ENCODE measurements at regions not wholly inside any gene's neighbourhood (a gene's known extent, or its start where the extent isn't known, plus 50 kb on each side); places are given as distances from the start of the nearest gene placed in this dataset.
"Not testable (repeated sequence)": the region's sequence is repeated elsewhere in the genome, so short reads cannot be mapped to it uniquely, and the experiment has no call there.

GRCh38 chr2:176951218-176951617 is 261.4 kb upstream of the HNRNPA3 start:
- not testable (repeated sequence) for DNase-seq

- DNase-seq = no peak
Measured at GRCh38 chr2:176956791-176957190, 255.8 kb upstream of the HNRNPA3 start.

GRCh38 chr2:176959614-176960013 is 253.0 kb upstream of the HNRNPA3 start:
- DNase-seq = no peak

DNA sequence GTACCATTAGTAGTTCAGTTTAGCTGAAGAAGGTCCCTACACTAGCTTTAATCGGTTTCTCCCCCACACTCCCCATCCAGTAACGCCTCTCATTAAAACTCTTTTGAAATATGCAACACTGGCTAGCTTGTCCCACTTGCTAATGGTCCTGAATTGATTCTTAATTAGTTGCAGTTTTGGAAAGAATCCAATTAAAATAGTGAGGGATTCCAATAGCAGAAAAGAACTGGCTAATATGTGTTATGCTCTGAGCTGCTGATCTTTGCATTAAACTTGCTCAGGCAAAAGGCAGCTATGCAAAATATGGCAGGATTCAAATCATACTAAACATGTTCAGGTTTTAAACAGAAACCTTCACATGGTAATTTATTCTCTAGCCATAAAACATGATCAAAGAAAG is 252.5 kb upstream of the HNRNPA3 start:
- no peak for DNase-seq

DNA sequence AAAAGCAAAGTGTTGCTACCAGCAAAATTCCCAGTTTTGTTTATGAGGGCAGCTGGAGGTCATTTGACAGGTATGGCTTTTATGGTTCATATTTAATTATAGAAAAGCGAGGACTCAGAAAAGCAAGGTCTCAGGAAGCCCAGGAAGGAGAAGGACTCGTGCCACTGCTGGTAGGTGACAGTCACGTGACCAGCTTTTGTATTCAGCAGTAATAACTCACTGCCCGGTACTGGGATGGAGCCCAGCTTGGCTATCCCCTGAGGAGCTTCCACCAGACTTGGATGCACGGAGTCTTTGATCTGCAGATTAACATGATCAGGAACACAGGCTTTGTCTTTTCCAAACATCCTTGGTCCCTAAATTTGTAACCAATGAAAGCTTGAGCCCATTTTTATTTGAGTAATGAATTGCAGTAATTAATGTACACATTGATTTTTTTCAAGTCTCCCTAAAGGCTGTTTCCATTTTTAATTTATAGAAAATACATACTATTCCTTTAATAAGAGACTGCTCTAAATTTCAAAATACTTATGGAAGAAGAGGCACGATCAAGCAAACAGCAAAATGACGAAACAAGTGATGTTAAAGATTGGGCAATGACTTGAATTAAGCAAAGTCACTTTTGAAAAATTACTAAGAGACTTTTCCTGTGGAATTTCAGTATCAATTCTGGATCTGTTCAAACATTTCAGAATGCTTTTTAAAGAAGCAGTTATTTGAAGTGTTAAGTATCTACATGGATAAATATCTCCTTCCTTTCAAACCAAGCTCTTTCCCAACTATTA is 251.7 kb upstream of the HNRNPA3 start:
- peak; percentile 10 to 58 for DNase-seq

DNA sequence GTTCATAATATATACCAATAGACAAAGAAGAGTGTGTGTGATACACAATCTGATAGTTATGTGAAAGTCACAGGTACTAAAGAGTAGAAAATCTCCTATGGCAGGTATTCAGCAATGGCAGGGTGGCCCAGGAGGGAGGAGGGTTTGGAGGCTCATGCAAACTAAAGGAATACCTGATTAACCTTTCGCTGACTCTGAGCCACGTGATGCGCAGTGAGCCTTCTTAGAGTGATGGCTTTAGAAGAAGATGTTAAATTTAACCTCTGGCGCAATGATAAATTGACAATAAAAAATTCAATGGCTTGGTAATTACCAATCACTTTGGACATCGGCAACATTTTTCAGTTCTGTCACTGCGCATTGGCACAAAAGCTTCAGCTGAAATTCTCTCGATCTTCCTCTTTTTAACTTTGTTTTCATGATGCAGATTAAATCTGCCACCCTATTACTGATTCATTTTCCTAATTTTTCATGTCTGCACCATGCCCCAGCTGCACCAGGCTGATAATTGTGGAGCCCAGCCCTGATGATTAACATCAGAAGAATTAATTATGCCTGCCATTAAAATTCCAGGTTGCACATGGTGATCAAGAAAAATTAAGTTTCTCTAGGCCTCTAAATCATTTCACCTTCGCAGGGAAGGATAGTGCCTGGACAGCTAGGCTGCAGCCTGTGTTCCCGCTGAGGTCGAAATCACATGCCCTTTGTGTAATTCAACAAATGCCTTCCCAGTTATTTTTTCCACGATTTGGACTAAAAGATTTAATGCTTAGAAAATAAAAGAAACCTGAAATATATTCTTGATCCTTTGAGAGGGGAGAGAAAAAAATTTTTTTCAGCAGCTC is 250.6 kb upstream of the HNRNPA3 start:
- no peak for DNase-seq

DNA sequence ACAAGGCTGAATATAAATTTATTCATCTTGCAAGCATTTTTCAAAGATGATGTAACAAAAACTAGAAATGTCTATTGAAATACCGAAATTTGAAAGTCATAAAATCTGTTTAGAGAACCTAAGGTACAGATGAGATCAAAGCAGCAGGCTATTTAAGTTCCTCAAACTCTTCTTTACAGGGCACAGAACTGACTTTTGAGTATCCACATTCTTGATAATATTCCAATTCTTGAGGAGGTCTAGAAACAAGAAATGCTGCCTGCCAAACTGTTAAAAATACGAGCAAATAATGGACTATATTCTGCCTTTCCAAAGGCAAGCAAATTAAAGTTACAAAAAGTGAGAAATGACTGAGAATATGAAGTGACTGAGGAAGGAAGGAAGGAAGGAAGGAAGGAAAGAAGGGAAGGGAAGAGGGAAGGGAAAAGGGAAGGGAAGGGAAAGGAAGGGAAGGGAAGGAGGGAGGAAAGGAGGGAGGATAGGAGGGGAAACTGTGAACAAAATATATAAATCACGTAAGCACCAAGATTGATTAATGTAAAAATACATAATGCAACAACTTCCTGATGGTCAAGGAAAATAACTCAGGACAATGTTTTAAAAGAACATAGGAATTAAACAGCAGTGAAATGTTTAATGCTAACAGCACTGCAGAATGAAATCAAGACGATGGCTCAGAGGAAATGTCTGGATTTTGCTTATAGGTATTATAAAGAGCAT is 248.9 kb upstream of the HNRNPA3 start:
- no peak for DNase-seq

DNA sequence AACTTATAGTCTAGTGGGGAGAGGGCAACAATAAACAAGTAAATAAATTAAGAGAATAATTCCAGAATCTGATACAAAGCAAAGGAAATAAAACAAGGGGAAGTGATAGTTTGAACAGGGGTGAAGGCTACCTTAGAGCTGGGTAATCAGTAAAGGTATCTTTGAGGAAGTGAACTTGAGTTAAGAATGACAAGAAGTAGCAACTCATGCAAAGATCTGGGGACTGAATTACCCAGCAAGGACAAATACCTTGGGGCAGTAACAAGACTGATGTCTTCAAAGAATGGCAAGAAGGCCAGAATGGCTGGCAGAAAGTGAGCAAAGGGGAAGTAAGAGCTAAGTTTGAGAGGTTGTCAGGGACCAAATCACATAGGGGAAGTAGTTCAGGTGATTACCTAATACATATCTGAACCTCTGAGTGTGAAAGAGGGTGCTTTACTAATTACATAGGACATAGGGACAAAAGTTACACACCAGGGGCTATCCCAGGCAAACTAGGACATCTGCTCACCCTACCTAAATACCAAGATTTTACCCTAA is 244.6 kb upstream of the HNRNPA3 start:
- peak in 1 of 2 donors; percentile 1 for DNase-seq

GRCh38 chr2:176969642-176970359 is 242.8 kb upstream of the HNRNPA3 start:
- no peak for DNase-seq

- no peak for DNase-seq
Measured at GRCh38 chr2:176976736-176977685, 235.6 kb upstream of the HNRNPA3 start.

- no peak for DNase-seq
Measured at GRCh38 chr2:176978921-176979320, 233.7 kb upstream of the HNRNPA3 start.

DNA sequence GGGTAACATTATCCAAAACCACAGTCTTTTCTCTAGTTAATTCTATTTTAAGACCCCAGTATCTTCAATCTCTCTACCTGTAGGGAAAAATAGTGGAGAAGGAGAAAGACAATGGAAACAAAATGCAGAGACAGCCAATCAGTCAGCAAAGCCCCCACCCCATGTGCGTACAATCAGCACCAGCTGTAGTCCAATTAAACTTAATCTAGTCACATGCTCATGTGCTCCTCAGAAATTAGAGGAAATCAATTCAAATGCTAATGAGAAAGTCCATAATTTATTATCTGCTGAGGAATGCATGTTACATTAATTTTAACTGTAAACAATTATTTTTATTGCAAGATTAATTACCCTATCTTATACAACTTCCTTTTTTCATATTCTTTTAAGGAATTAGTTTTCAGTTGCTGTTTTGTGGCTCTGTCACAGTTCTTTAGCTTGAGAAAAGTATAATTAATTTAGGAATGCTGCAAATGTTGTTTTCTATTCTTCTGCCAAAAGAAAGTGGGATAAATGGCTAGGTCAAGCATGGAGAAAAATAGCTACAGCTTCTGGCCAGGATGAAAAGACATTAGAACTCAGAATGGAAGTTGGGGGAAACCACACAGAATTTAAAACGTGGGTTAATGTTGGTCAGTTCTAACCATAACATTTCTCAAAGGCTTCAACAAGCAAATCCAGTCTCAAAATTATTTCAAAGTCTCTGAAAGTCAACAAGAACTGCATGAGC is 232.4 kb upstream of the HNRNPA3 start:
- DNase-seq = no peak

- no peak for DNase-seq
Measured at GRCh38 chr2:176984987-176985386, 227.6 kb upstream of the HNRNPA3 start.

DNA sequence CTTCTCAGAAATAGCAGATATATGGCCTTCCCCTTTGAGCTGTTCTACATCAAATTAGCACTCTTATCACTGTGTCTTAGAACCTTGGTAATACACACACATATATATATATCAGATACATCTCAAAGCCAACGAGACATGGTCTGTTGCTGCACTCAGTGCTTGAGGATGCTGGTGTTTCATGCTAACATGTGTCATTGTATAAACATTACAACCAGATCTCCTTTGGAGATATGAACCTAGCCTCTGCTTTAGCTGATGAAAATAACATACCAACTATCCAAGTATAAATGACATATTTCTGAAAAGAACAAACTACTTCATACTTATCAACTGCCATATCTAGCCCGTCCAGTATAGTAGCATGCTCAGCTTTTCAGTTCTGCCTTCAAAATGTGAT is 226.7 kb upstream of the HNRNPA3 start:
- DNase-seq = no peak

DNA sequence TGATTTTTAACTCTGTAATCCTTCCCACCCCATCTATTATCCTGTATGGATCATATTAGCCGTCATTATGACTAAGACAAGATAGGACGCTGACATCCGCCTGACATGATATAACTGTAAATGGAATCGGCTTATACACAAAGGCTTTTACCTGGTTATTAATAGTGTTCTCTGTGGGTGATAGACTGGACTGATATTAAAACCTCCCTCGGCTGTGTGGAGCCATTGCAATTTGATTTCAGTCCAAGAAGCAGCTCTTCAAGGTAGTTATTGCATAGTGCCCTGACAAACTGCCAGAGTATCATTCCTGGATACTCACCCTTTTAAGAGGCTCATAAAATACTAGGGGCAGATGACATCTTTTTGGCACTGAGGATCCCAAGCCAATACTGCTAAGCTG is 226.1 kb upstream of the HNRNPA3 start:
- DNase-seq = no peak

DNA sequence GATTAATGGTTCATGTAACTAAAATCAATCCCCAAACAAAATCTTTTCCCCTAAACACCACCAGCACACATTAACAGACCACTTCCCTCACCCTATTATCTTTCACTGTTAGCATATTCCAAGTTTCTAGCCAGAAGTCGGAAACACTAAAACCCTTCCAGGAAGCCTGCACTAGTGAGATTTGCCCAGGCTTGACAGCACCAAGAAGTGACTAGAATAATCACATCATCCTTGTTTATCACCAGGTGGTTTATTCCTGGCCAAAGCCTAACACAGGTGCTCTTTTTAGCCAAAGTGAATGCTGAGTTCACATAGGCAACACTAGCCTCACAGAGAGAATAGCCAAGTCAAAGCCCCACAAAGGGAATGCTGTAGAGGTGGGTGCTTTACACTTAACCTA is 221.2 kb upstream of the HNRNPA3 start:
- DNase-seq = no peak

- peak; percentile 64 to 65 for DNase-seq
Measured at GRCh38 chr2:176997074-176997791, 215.4 kb upstream of the HNRNPA3 start.

DNA sequence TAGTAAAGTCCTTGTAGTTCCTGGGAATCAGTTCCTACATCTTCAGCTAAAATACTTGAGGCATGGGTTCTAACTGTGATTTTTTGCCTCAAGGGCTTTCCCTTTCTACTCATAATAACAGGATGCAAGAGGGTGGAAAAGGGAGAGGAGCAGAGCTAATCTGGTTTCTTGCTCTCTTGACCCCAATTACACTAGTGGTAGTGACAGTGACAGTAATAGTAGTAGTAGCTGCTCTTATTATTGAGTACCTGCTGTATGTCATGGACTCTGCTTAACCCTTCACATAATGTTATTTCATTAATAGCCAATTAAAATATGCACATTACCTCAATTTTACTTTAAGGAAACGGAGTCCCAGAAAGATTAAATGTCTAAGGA is 214.8 kb upstream of the HNRNPA3 start:
- DNase-seq = no peak

DNA sequence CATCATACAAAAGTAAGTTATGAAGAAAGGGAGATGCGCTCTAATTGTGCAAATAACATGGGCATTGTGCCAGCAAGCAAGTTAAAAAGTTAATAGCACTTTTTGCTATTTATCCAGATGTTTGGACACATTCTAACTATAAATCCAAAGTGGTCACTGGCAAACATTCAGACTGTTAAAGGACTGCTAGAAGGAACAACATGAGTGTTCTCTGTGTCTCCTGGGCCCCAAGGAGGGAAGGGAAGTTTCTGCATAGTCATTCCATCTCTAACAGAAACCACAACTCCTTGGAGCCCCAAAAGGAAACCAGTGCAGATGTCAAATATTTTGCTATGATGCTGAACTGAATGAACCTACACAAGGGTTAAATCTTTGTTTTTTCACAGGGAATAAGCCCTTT is 213.3 kb upstream of the HNRNPA3 start:
- DNase-seq = peak; percentile 7 to 38

All from inflammatory macrophage treated with lipopolysaccharide for 1 hour (primary cell).